HEK293 (cell line): ENCODE measurements at regions not wholly inside any gene's neighbourhood (a gene's known extent, or its start where the extent isn't known, plus 50 kb on each side); places are given as distances from the start of the nearest gene placed in this dataset.

ENCODE experiments used
- CTCF ChIA-PET: fragments of 350-600 bp; formaldehyde crosslinking; extraction: SDS; loops from one replicate; lab custom pipeline; 2021; ENCODE audit warnings: antibody characterized with exemption; lab: Yijun Ruan, JAX
- POLR2A ChIA-PET: fragments of 300-600 bp; formaldehyde crosslinking; extraction: SDS; loops from one replicate; lab custom pipeline; 2020; ENCODE audit warnings: antibody characterized with exemption, inconsistent platforms; lab: Yijun Ruan, JAX
- H3K27ac ChIP-seq: fragments of 200-500 bp; sonication (Bioruptor generic); 2 replicates; pipeline ENCODE4 v1.5.1; 2014; ENCODE audit warnings: low read depth, low read length, control low read depth, inconsistent platforms; ENCODE audit errors: extremely low read depth
- H3K36me3 ChIP-seq, 2 experiments: fragments of 200-500 bp in 1 of 2; sonication (Bioruptor generic) in 1 of 2; 1 replicate in 1 of 2; 2 replicates in 1 of 2; pipeline ENCODE4 v1.5.1; 2014 to 2017; ENCODE audit warnings: inconsistent platforms in 2 of 2, low read length in 2 of 2; ENCODE audit not compliant: control insufficient read depth in 2 of 2, insufficient read depth in 1 of 2
- H3K4me1 ChIP-seq: fragments of 200-500 bp; sonication (Bioruptor generic); 2 replicates; pipeline ENCODE4 v1.5.1; 2014; ENCODE audit warnings: mild to moderate bottlenecking, low read length, inconsistent platforms; ENCODE audit not compliant: control insufficient read depth, insufficient read depth
- H3K4me3 ChIP-seq: 2 replicates; pipeline ENCODE4 v1.5.1; 2011; ENCODE audit warnings: low read depth, mild to moderate bottlenecking, control low read depth, low read length, moderate library complexity
- H3K9me3 ChIP-seq: fragments of 200-500 bp; sonication (Bioruptor generic); 2 replicates; pipeline ENCODE4 v1.5.1; 2014; ENCODE audit warnings: low read depth, low read length, inconsistent platforms; ENCODE audit not compliant: control insufficient read depth, insufficient read depth
- KLF8 ChIP-seq: fragments of 450-650 bp; formaldehyde crosslinking; IDR thresholded peaks from 2 replicates; pipeline ENCODE4 v1.5.1; 2016; ENCODE audit warnings: missing biosample characterization, missing genetic modification characterization
- SP3 ChIP-seq: fragments of 450-650 bp; formaldehyde crosslinking; IDR thresholded peaks from 2 replicates; pipeline ENCODE4 v1.5.1; 2016; ENCODE audit warnings: missing biosample characterization, missing genetic modification characterization
- ZBTB20 ChIP-seq: fragments of 450-650 bp; formaldehyde crosslinking; IDR thresholded peaks from 2 replicates; pipeline ENCODE4 v1.5.1; 2016; ENCODE audit warnings: missing biosample characterization, missing genetic modification characterization
- ZBTB21 ChIP-seq: fragments of 450-650 bp; formaldehyde crosslinking; IDR thresholded peaks from 2 replicates; pipeline ENCODE4 v1.5.1; 2017; ENCODE audit warnings: missing biosample characterization, missing genetic modification characterization
- ZBTB49 ChIP-seq: fragments of 450-650 bp; formaldehyde crosslinking; IDR thresholded peaks from 2 replicates; pipeline ENCODE4 v1.5.1; 2016; ENCODE audit warnings: missing biosample characterization, missing genetic modification characterization, low read depth
- ZBTB6 ChIP-seq: fragments of 450-650 bp; formaldehyde crosslinking; IDR thresholded peaks from 2 replicates; pipeline ENCODE4 v1.5.1; 2017; ENCODE audit warnings: missing biosample characterization, missing genetic modification characterization
- ZBTB8A ChIP-seq: fragments of 450-650 bp; formaldehyde crosslinking; IDR thresholded peaks from 2 replicates; pipeline ENCODE4 v1.5.1; 2016; ENCODE audit warnings: missing biosample characterization, missing genetic modification characterization
- ZNF10 ChIP-seq: fragments of 450-650 bp; formaldehyde crosslinking; IDR thresholded peaks from 2 replicates; pipeline ENCODE4 v1.5.1; 2017; ENCODE audit warnings: missing biosample characterization, missing genetic modification characterization
- ZNF138 ChIP-seq: fragments of 450-650 bp; formaldehyde crosslinking; IDR thresholded peaks from 2 replicates; pipeline ENCODE4 v1.5.1; 2016; ENCODE audit warnings: missing biosample characterization, missing genetic modification characterization, borderline replicate concordance
- ZNF16 ChIP-seq: fragments of 450-650 bp; formaldehyde crosslinking; IDR thresholded peaks from 2 replicates; pipeline ENCODE4 v1.5.1; 2016; ENCODE audit warnings: low read depth, missing biosample characterization, missing genetic modification characterization
- ZNF341 ChIP-seq: fragments of 450-650 bp; formaldehyde crosslinking; IDR thresholded peaks from 2 replicates; pipeline ENCODE4; 2016; ENCODE audit warnings: low read depth, missing biosample characterization, missing genetic modification characterization
- ZNF391 ChIP-seq: fragments of 450-650 bp; formaldehyde crosslinking; IDR thresholded peaks from 2 replicates; pipeline ENCODE4 v1.5.1; 2016; ENCODE audit warnings: low read depth, missing biosample characterization, missing genetic modification characterization, borderline replicate concordance
- ZNF416 ChIP-seq: fragments of 450-650 bp; formaldehyde crosslinking; IDR thresholded peaks from 2 replicates; pipeline ENCODE4 v1.5.1; 2016; ENCODE audit warnings: missing biosample characterization, missing genetic modification characterization
- ZNF585B ChIP-seq: fragments of 450-650 bp; formaldehyde crosslinking; IDR thresholded peaks from 2 replicates; pipeline ENCODE4 v1.5.1; 2016; ENCODE audit warnings: missing biosample characterization, missing genetic modification characterization
- ZNF623 ChIP-seq: fragments of 450-650 bp; formaldehyde crosslinking; IDR thresholded peaks from 2 replicates; pipeline ENCODE4 v1.5.1; 2016; ENCODE audit warnings: missing biosample characterization, missing genetic modification characterization

GRCh38 chr2:70011786-70012185 is 50.4 kb upstream of the ASPRV1 start:
- H3K27ac ChIP-seq: no peak overlapping the region
- no peaks in the 10 kb centered on the region for H3K4me1 ChIP-seq
- ChIA-PET CTCF (no interaction called here), POLR2A (no interaction called here)
- H3K9me3 ChIP-seq: no peaks in the 10 kb centered on the region
- H3K4me3 ChIP-seq: no peak overlapping the region
- no peak for TF ChIP-seq SP3 (tag by site-specific recombination)
- TF ChIP-seq ZNF16: no peak
- TF ChIP-seq ZBTB20 (tag by site-specific recombination): no peak
- H3K36me3 ChIP-seq: no peaks in the 10 kb centered on the region; a peak in 1 of 3 replicates

- H3K27ac ChIP-seq: no peak overlapping the region
- TF ChIP-seq ZNF10 (no peak), ZBTB49 (tag by site-specific recombination) (no peak), ZNF585B (no peak), ZBTB8A (tag by site-specific recombination) (no peak), ZNF138 (tag by site-specific recombination) (no peak), ZBTB20 (tag by site-specific recombination) (no peak), ZNF341 (tag by site-specific recombination) (no peak), KLF8 (no peak), ZBTB21 (tag by site-specific recombination) (no peak), ZNF416 (tag by site-specific recombination) (no peak), ZBTB6 (tag by site-specific recombination) (no peak), ZNF623 (tag by site-specific recombination) (no peak), ZNF391 (tag by site-specific recombination) (no peak)
- no peaks in the 10 kb centered on the region for H3K4me1 ChIP-seq
- no peaks in the 10 kb centered on the region for H3K9me3 ChIP-seq
- no peak overlapping the region for H3K4me3 ChIP-seq
- ChIA-PET CTCF (no interaction called here), POLR2A (no interaction called here)
- H3K36me3 ChIP-seq: no peaks in the 10 kb centered on the region
Observed at GRCh38 chr2:70011335-70011734, 49.9 kb upstream of the ASPRV1 start.
